Natural killer cell (primary cell): ENCODE measurements at regions not wholly inside any gene's neighbourhood (a gene's known extent, or its start where the extent isn't known, plus 50 kb on each side); places are given as distances from the start of the nearest gene placed in this dataset.

Experiments used
- ATAC-seq, 3 donors: fragments of 150-1000 bp in 2 of 3; fragments of 200-7000 bp in 1 of 3; cut with Tn5 transposase; 1 replicate in 1 of 3; 2 replicates in 2 of 3; pipeline ENCODE4 v1.10.0; 2021; ENCODE audit warnings: mild to moderate bottlenecking in 2 of 3, moderate library complexity in 2 of 3
- DNase-seq, 2 donors: peaks; one replicate each; pipeline versions ENCODE4 v3.0.0 to v3.0.0-alpha.2; 2013 to 2021; ENCODE audit warnings: mixed read lengths in 1 of 2
- H3K27ac ChIP-seq: one replicate; pipeline ENCODE4 v1.5.1; 2013; ENCODE audit warnings: mild to moderate bottlenecking, low read length
- H3K27me3 ChIP-seq: one replicate; pipeline ENCODE4 v1.6.1; 2013; ENCODE audit warnings: low read length; ENCODE audit not compliant: control insufficient read depth, insufficient read depth
- H3K36me3 ChIP-seq: one replicate; pipeline ENCODE4 v1.6.1; 2013; ENCODE audit warnings: low read length; ENCODE audit not compliant: control insufficient read depth, insufficient read depth
- H3K4me1 ChIP-seq: one replicate; pipeline ENCODE4 v1.6.1; 2013; ENCODE audit warnings: low read length; ENCODE audit not compliant: control insufficient read depth, insufficient read depth
- H3K4me3 ChIP-seq: one replicate; pipeline ENCODE4 v1.5.1; 2013; ENCODE audit warnings: low read length
- H3K9me3 ChIP-seq: one replicate; pipeline ENCODE4 v1.6.1; 2013; ENCODE audit warnings: low read length; ENCODE audit not compliant: control insufficient read depth, insufficient read depth
- H3K27ac Mint-ChIP-seq, 2 donors: one replicate each; pipeline ENCODE4 v1.8.0; 2022; ENCODE audit warnings: mild to moderate bottlenecking in 2 of 2, mixed read lengths in 2 of 2, moderate library complexity in 1 of 2
- H3K27me3 Mint-ChIP-seq, 2 donors: one replicate each; pipeline ENCODE4 v1.8.0; 2022; ENCODE audit warnings: low read depth in 2 of 2, mixed read lengths in 2 of 2
- H3K36me3 Mint-ChIP-seq: one replicate; pipeline ENCODE4 v1.8.0; 2022; ENCODE audit warnings: mixed read lengths
- H3K4me1 Mint-ChIP-seq, 2 donors: one replicate each; pipeline ENCODE4 v1.8.0; 2022; ENCODE audit warnings: mixed read lengths in 2 of 2
- H3K4me3 Mint-ChIP-seq: one replicate; pipeline ENCODE4 v1.8.0; 2022; ENCODE audit warnings: mild to moderate bottlenecking, moderate library complexity, mixed read lengths
- H3K9me3 Mint-ChIP-seq, 2 donors: one replicate each; pipeline ENCODE4 v1.8.0; 2022; ENCODE audit warnings: mixed read lengths in 2 of 2
- CTCF ChIP-seq: fragments of 200-600 bp; IDR thresholded peaks from one replicate; pipeline ENCODE4 v1.8.0; 2022; ENCODE audit warnings: antibody characterized with exemption
- WGBS: methylation state at CpG from one replicate; pipeline ENCODE4 v1.1.7; 2013; ENCODE audit warnings: missing lambda C conversion rate; ENCODE audit not compliant: insufficient coverage; 5-methylcytosine and 5-hydroxymethylcytosine counted together
- intact Hi-C: fragments of 100-400 bp; cut with micrococcal nuclease; formaldehyde crosslinking; loops from one replicate; pipeline ENCODE4 v1.14.2; 2022

DNA sequence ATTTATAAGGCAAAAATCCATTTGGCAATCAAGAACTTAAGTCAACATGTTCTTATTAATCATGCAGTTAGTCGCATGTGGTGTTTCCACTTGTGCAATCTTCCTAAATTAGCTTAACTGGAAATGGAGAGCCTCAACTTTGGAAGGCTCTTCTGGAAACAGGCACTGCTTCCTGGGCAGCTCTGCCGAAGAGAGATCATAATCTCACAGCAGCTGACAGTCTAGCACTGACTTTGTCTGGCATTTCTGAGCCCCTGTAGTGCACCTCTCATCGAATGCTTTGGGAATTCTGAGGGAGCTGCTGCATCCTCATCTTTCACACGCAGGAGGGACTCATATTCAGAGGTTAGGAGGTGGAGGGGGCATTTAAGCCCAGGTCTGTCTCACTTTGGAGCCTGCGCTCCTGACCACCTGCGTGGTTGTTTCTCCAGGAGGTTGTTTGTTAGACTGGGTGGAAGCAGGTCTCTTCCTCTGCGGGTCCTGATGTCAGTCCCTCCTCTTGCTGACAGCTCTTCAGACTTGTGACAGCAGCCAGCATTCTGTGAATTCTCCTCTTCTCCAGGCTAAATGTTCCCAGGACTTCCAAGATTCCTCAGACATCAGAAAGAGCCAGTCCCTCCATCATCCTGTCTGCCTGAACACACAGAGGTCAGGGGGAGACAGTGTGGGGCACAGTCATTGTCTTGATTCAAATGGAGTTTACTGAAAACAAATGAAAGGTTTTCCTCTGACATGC lies 100.4 kb upstream of the GJB6 start:
- no peaks in the 10 kb centered on the region for H3K9me3 ChIP-seq
- no peak for ATAC-seq
- H3K4me1 ChIP-seq: no peaks in the 10 kb centered on the region
- H3K36me3 ChIP-seq: no peaks in the 10 kb centered on the region
- no peaks in the 10 kb centered on the region for H3K27me3 ChIP-seq
- Mint-ChIP-seq H3K27me3 (peaks cover 7 to 11% of the 10 kb centered on the region in 2 donors), H3K4me1 (peaks cover 0 to 8% of the 10 kb centered on the region in 2 donors), H3K9me3 (peaks cover 2 to 6% of the 10 kb centered on the region in 2 donors), H3K36me3 (no peaks in the 10 kb centered on the region), H3K4me3 (no peak overlapping the region), H3K27ac (no peak overlapping the region)
- no peak for TF ChIP-seq CTCF
- DNase-seq: no peak
- no peak overlapping the region for H3K27ac ChIP-seq
- intact Hi-C loops: no loop called here
- 73% methylated on average over 7 of the region's 7 CpGs for WGBS
- H3K4me3 ChIP-seq: no peak overlapping the region

GRCh38 chr13:20331949-20332348 lies 99.8 kb upstream of the GJB6 start:
- Histone ChIP-seq H3K27me3 (no peaks in the 10 kb centered on the region), H3K36me3 (no peaks in the 10 kb centered on the region), H3K4me1 (no peaks in the 10 kb centered on the region), H3K27ac (no peak overlapping the region), H3K4me3 (no peak overlapping the region), H3K9me3 (no peaks in the 10 kb centered on the region)
- Mint-ChIP-seq H3K27me3 (peaks cover 9 to 11% of the 10 kb centered on the region in 2 donors), H3K4me3 (no peak overlapping the region), H3K36me3 (no peaks in the 10 kb centered on the region), H3K4me1 (peaks cover 0 to 3% of the 10 kb centered on the region in 2 donors), H3K27ac (no peak overlapping the region), H3K9me3 (peaks cover 2 to 6% of the 10 kb centered on the region in 2 donors)
- ATAC-seq (no peak), DNase-seq (no peak)
- no peak for TF ChIP-seq CTCF
- 84% methylated on average over 7 of the region's 7 CpGs for WGBS
- intact Hi-C loops: no loop called here

DNA sequence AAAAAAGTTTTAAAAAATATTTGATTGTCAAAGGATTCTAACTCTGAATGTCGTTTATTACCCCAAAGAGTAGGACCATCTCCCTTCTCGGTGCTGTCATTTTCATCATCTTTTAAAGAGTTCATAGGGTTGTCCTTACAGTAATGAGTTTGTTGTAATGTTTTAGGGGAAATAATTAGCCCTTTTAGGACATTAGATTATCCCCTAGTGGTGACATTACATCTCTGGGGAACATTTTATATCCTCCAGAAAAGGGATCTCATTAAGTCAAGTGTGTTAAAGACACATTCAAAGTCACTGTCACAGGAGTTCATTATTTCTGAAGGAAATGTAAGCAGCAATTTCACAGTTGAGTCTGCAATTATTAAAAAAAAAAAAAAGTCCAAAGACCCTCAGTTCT lies 99.3 kb upstream of the GJB6 start:
- H3K4me1 ChIP-seq: no peaks in the 10 kb centered on the region
- no peak overlapping the region for H3K27ac ChIP-seq
- 94% methylated on average over 2 of the region's 2 CpGs for WGBS
- no peaks in the 10 kb centered on the region for H3K36me3 ChIP-seq
- H3K27me3 ChIP-seq: no peaks in the 10 kb centered on the region
- H3K9me3 ChIP-seq: no peaks in the 10 kb centered on the region
- no peak for TF ChIP-seq CTCF
- no peak for ATAC-seq
- peaks cover 9 to 11% of the 10 kb centered on the region in 2 donors for H3K27me3 Mint-ChIP-seq
- H3K27ac Mint-ChIP-seq: no peak overlapping the region
- H3K4me3 Mint-ChIP-seq: no peak overlapping the region
- intact Hi-C loops: no loop called here
- DNase-seq: no peak
- H3K4me3 ChIP-seq: no peak overlapping the region
- peaks cover 2 to 6% of the 10 kb centered on the region in 2 donors for H3K9me3 Mint-ChIP-seq
- no peaks in the 10 kb centered on the region for H3K4me1 Mint-ChIP-seq
- H3K36me3 Mint-ChIP-seq: no peaks in the 10 kb centered on the region

- Histone ChIP-seq H3K9me3 (peaks cover 8% of the 10 kb centered on the region), H3K27ac (no peak overlapping the region), H3K36me3 (no peaks in the 10 kb centered on the region), H3K4me1 (no peaks in the 10 kb centered on the region), H3K27me3 (no peaks in the 10 kb centered on the region), H3K4me3 (no peak overlapping the region)
- no peak overlapping the region for H3K27ac Mint-ChIP-seq
- intact Hi-C loops: no loop called here
- no peak for ATAC-seq
- H3K9me3 Mint-ChIP-seq: peaks cover 2 to 13% of the 10 kb centered on the region in 2 donors
- H3K27me3 Mint-ChIP-seq: peaks cover 9 to 14% of the 10 kb centered on the region in 2 donors
- no peak for DNase-seq
- H3K36me3 Mint-ChIP-seq: no peaks in the 10 kb centered on the region
- no peak overlapping the region for H3K4me3 Mint-ChIP-seq
- TF ChIP-seq CTCF: no peak
- no peaks in the 10 kb centered on the region for H3K4me1 Mint-ChIP-seq
- WGBS: 86% methylated on average over 3 of the region's 3 CpGs
These were observed 94.7 kb upstream of the GJB6 start for GRCh38 chr13:20326809-20327208.
